CD1c-positive myeloid dendritic cell (primary cell): ENCODE measurements at regions not wholly inside any gene's neighbourhood (a gene's known extent, or its start where the extent isn't known, plus 50 kb on each side); places are given as distances from the start of the nearest gene placed in this dataset.
A peak's percentile ranks its signal among the peaks of the same experiment; 100 is the strongest.
"Not testable (repeated sequence)": the region's sequence is repeated elsewhere in the genome, so short reads cannot be mapped to it uniquely, and the experiment has no call there.

Experiments
- DNase-seq: peaks from one replicate; pipeline ENCODE4 v3.0.0-alpha.2; 2016; ENCODE audit errors: extremely low spot score

DNA sequence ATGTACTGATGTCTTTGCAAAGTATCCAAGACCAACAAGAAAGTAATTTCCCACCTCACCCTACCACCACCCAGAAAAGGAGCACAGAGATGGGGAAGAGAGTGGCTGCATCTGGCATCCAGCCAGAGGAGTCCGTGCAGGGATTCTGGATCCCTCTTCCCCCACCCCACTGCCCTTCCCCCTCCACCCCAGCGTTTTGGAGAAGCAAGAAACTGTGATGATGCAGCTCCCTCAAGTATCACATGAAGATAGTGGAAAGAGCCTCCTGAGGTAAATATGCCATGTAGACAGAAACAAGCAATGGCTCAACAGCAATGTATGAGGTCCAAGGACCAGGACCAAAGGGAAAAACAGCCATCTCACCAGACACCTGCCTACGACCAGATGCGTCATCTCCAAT is 153.8 kb downstream of the DEPDC1B start:
- no peak for DNase-seq

- no peak for DNase-seq
Observed at GRCh38 chr5:60545551-60545950, 154.4 kb downstream of the DEPDC1B start.

GRCh38 chr5:60544142-60544541 is 155.8 kb downstream of the DEPDC1B start:
- no peak for DNase-seq

DNA sequence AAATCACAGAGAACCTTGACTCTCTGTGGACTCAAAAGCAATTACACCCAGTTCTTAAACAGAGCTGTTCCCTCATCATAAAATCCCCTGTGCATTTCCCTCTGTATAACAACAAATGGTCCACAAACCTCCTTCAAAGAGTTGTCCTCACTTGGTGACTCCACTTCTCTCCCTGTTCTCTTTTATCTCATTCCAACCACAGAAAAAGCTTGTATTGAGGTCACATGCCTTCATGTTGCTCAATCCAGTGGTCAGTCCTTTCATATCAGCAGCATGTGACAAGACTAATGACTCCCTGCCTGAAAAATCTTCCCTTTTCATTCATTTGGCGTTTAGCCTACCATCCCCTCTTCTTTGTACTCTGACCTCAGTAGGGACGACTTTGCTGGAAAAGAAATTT is 158.0 kb downstream of the DEPDC1B start:
- DNase-seq, result peak; percentile 73

DNA sequence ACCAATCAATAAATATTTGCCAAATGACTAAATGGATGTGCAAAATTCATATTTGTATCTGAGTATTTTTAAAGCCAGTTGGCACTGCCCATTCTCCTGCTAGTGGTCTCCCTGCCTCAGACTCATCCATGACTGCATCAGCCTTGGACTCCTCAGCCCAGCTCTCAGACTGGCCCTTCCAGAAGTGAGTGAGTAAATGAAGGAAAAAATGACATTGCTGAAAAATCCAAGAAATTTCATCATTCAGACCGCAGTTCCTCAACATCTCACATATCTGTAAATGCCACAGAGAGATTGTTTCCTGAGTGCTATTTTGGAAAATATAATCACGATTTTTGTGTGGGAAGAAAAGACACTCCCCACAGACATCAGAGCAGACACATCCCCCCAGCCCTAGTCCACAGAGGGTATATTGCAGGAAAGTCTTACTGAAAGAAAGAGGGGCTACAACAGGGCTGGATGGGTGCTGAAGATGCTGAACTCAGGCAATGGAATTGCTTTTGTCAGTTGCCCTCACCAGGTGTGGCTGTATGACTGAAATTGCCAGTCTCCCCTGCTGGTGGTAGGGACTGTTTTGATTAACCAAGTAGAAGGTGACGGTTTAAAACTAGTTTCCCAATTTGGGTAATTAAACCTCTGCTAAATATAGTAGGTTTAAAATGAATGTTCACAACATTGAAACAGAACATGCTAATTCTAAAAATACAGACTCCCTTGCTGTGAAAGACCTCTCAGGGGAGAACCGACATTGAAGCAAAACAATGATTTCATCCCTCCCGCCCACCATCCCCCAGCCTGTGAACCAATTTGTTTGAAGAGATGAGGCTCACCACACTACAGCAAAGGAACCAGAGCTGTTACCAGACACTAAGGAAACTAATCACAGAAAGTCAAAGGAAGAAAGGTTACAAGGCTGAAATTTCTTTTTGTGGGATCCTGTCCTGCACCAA is 158.8 kb downstream of the DEPDC1B start:
- peak; percentile 44 for DNase-seq

DNA sequence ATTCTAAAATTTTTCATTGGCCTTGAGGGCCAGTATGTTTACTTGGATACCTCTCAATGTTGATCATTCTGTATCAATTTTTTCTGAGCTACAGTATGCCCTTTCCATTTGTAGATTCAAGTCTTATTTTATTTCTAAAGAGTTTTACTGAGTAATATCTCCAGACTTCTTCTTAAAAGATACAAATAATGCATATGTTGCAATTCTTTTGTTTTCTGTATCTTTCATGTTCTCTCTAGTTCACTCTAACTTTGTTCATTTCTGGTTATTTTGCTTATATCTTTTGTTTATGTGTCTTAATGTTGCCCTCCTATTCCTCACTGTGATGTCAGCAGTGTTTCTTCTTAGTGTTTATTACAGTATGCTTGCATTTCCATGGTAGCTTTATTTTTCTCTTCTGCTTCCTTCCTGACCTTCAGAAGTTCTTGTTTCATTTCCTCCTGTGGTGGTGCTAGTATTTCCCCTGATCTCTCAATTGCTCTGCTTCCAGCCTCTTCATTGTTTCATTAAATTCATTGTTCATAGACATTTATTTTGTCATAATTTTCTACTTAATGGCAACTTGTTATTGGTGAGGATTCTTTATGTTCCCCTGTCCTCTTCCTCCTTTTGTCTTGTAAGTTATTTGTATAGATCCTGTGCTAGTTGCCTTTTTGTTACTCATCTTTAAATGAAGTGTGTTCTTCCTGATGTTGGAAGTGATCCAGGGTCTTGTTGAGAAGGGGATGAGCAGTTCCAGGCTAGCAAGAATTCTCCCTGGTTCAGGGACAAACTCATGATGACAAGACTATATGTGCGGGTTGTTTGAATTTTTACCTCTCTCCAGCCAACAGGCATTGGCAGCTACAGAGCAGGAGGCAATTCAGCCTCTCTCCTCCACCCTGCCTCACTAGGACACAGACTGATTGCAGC is 160.8 kb downstream of the DEPDC1B start:
- DNase-seq, result peak; percentile 53

DNA sequence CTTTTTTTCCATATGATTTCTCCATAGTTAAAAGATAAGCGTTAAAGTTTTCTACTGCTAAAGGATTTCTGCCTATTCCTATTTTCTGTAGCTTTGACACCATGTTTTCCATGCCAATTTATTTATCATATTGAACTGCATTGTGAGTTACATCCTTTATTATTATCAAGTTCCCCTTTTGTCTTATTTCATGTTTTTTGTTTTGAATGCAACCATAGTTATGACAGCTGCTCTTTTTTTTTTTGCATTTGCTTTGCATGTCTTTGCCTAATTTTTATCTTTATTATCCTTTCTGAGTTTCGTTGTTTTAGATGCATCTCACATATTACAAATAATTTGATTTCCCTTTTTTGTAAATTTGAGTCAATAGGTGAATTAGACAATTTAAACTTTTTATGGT is 161.5 kb downstream of the DEPDC1B start:
- peak; percentile 37 for DNase-seq

- DNase-seq, result no peak
Observed at GRCh38 chr5:60535951-60536350, 164.0 kb downstream of the DEPDC1B start.

GRCh38 chr5:60535198-60535597 is 164.8 kb downstream of the DEPDC1B start:
- no peak for DNase-seq

GRCh38 chr5:60533789-60534188 is 166.2 kb downstream of the DEPDC1B start:
- DNase-seq, result no peak

DNA sequence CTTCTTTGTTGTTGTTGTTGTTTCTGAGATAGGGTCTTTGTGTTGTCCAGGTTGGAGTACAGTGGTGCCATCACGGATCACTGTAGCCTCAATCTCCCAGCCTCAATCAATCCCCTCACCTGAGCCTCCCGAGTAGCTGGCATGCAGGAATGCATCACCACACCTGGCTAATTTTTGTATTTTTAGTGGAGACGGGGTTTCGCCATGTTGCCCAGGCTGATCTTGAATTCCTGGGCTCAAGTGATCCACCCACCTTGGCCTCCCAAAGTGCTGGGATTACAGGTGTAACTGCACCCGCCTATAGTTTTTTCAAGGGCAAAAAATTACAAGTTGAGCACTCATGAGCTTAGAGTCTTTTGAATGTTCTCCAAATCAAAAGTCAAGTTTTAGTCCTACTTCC is 167.2 kb downstream of the DEPDC1B start:
- DNase-seq, result not testable (repeated sequence)

- not testable (repeated sequence) for DNase-seq
Observed at GRCh38 chr5:60530144-60530848, 169.7 kb downstream of the DEPDC1B start.

GRCh38 chr5:60529001-60529400 is 171.0 kb downstream of the DEPDC1B start:
- no peak for DNase-seq

DNA sequence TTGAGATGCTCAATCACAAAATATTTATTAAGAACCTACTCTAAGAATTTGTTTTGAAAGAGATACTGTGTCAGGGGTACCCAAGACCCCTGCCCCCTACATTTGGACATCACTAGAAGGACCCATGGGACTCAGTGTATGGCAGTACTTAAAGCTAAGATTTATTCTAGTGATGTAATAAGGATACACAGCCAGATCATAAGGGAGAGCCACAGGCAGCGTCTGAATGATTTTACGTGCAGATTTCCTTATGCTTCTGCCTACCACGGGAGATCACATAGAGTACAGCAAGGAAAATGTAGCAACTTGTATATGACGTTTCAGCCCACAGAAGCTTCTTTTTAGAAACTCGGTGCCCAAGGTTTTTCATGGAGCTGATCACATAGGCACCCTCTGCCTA is 172.9 kb downstream of the DEPDC1B start:
- no peak for DNase-seq

DNA sequence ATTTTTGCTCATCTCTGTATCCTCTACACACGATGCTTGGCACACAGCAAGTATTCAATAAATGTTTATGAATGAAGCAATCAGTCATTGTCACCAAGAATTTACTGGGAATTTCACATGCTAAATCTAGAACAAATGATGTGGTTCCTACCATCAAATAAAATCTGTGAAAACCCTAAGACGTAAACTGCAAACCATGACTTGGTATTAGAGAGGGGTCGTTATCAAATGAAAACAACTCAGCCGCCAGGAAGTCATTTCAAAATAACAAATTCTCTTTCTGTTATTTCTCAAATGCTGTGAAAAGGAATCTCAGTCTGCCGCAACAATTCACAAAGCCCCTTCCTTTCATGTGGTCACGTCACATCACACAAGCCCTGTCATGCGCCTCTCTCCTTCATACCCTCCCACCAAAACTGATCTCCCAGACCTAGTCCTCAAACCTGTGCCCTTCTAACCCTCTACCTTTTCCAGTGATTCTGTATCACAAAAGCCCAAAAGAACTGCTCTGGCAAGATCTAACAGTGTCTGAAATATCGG is 173.6 kb downstream of the DEPDC1B start:
- no peak for DNase-seq

GRCh38 chr5:60522292-60522905 is 177.6 kb downstream of the DEPDC1B start:
- DNase-seq, result peak; percentile 46

GRCh38 chr5:60521376-60522291 is 178.3 kb downstream of the DEPDC1B start:
- DNase-seq, result peak; percentile 62

DNA sequence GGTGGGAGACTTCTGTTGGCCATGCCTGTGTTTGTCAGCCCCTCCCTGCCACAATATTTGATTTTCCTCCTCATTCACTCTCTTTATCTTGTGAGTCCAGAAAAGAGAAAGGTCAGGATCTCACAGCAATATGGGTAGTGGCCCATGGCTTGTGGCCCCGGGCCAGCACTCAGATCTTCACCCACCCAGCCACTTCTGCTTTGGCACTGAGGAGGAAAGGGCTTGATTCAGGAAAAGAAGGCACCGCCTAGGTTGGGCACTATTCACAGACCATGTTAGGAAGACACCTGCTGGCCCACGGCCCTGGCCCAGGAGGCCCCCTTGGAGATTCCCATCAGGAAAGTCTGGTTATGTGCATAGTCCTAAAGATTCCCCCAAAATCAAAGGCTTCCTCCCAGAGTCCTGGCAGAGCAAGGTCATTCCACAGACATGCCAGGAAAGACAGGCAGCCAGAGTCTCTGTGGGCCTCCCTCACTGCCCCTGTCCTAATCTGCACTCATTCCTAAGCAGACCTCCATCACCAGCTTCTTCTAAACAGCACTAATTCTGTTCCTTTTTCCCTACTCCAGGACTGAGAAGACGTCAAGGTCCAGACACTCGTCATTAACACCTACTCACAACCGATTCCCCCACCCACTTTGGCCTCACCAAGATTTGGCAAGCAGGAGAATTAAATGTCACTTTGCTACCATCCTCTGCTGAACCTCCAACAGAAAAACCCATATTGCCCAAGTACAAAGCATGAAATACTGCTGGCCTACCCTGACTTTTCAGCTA is 179.3 kb downstream of the DEPDC1B start:
- DNase-seq, result peak; percentile 72

GRCh38 chr5:60519372-60519771 is 180.6 kb downstream of the DEPDC1B start:
- no peak for DNase-seq
